GM13976 (cell line): ENCODE measurements at regions not wholly inside any gene's neighbourhood (a gene's known extent, or its start where the extent isn't known, plus 50 kb on each side); places are given as distances from the start of the nearest gene placed in this dataset.
A peak's percentile ranks its signal among the peaks of the same experiment; 100 is the strongest.
"Not testable (repeated sequence)": the region's sequence is repeated elsewhere in the genome, so short reads cannot be mapped to it uniquely, and the experiment has no call there.

Experiments used
- DNase-seq: peaks from one replicate; pipeline ENCODE4 v3.0.0; 2012; ENCODE audit warnings: low spot score
- CTCF ChIP-seq: IDR thresholded peaks from 2 replicates; pipeline ENCODE4 v1.5.1; 2012; ENCODE audit warnings: borderline replicate concordance, mild to moderate bottlenecking; ENCODE audit not compliant: insufficient read depth; ENCODE audit errors: extremely low read depth, missing control alignments, control extremely low read depth
- in situ Hi-C: fragments of 300-500 bp; cut with MboI; formaldehyde crosslinking; loops from one replicate; pipeline ENCODE4 v1.12.0; 2022; ENCODE audit warnings: low sequenced_read_pairs, mixed read lengths, inconsistent platforms; ENCODE audit not compliant: unreplicated experiment

DNA sequence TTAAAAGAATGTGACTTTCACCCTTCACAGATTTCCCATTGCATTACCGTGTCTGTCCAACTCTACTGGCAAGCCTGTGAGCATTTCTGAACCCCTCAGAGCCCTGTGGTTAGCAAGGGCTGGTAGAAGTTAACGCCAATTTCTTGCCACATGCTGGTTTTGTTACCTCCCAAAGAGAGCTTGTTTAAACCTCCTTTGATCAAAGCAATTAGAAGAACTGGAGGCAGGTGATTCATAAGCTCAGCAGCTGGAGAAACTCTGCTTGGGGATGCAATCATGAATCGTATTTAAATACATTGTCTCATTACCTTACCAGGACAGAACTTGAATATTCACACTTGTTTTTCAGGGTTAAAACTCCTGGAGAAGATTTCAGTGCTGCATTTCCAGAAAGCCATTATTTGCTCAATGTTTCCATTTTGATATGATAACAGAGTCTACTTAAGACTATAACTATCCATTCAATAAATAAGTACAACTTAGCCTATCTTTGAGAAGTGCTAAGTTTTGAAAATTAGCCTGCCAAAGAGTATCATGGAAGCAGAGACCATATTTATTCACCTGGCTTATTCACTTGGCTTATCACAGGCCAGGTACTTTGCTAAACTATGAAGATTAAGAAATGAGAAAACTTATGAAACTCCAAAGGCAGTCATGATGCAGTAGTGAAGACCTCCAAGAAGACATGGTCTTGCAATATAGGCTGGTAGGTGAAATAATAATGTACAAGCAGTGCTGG lies 292.8 kb downstream of the INSIG2 start:
- in situ Hi-C loops, result no loop called here
- no peak for TF ChIP-seq CTCF
- no peak for DNase-seq

DNA sequence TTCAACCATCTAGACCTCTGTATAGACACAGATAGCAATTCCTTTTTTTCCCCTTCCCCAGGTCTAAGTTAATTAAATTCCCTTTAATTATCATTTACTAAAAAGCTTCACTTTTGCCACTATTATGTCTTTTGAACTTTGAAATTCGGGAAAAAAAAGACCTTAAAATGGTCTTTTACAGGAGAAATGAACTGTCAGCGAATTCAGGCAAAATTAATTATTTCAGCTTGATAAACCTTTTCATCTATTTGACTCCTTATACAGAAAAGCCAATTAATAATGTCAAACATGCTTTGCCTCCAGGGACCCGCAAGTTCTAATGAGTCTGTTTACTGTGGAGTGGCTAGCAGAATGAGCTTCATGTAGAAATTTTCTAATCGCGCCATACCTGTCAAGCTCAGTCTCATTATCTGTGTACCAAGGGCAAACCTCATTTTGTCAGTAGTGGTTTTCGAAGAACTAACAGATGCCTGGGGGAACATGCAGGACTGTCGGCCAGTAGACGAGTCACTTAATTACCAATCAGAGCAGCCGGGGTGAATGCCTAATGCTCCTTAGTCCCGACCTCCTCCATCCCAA lies 287.7 kb downstream of the INSIG2 start:
- in situ Hi-C loops, result no loop called here
- DNase-seq, result no peak
- TF ChIP-seq CTCF, result no peak

DNA sequence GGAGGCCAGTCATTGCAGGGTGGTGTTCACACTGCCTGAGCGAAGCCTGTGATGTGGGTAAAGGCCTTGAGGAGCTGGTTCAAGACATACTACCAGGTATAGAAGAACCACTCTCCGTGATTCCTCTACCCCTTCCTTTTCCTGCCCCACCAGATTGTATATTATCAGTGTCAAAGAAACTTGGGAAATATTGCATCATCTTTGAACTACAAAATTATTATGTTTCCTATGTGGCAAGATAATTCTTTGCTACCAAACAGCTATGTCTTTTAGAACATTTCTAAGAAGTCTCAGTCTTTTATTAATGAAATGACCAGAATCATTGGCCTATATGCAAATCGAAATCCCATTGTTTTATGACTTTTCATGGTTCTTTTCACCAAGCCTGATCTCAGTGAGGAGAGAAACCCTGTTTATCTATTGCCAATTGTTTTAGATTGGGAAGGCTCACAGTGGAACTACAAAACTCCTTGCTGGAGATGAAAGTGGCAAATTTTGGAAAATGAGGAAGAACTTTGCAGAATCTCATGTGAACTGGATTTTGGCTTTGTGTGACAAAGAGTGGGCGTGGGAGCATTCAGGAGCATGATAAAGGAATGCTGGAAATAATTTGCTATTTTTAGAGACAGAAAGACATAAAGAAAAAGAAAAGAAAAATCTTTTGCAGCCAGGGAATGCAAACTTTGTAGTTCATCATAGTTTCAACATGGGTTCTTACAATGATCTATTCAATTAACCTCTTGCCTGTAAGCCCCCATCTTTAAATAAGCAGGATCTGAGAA lies 286.9 kb downstream of the INSIG2 start:
- TF ChIP-seq CTCF, result no peak
- in situ Hi-C loops, result no loop called here
- DNase-seq, result no peak

- in situ Hi-C loops, result no loop called here
- DNase-seq, result no peak
- no peak for TF ChIP-seq CTCF
Observed at GRCh38 chr2:118372886-118373830, 284.9 kb downstream of the INSIG2 start.

DNA sequence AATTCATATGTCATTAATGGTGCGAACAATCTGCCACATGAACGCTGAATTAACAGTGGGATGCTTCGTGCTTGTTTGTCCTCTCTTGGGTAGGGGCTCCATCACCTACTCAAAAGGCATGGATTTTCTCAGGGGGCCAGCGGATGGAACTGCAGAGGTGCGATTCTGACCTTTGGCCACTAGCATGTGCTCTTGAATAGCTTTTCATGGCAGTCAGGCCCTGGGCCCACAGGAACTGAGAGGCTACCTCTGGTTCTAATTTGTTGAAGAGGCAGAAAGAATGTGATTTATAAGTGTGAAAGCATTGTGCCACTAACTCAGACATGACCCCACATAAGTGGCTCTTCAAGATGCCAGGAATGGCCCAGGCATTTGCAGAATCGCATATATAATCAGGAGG lies 283.2 kb downstream of the INSIG2 start:
- peak; percentile 17 for DNase-seq
- in situ Hi-C loops, result no loop called here

DNA sequence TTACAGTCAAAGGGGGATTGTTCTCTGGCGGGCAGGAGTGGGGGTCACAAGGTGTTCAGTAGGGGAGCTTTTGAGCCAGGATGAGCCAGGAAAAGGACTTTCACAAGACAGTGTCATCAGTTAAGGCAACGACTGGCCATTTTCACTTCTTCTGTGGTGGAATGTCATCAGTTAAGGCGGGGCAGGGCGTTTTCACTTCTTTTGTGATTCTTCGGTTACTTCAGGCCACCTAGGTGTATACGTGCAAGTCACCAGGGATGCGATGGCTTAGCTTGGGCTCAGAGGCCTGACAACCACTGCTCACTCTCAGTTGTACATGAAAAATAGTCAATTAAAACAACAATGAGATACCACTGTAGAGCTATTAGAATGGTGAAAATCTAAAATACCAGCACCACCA lies 281.2 kb downstream of the INSIG2 start:
- DNase-seq, in situ Hi-C loops: not testable (repeated sequence)

More for the DNA sequence above, 283.2 kb downstream of the INSIG2 start:
- peak; percentile 27 for TF ChIP-seq CTCF

DNA sequence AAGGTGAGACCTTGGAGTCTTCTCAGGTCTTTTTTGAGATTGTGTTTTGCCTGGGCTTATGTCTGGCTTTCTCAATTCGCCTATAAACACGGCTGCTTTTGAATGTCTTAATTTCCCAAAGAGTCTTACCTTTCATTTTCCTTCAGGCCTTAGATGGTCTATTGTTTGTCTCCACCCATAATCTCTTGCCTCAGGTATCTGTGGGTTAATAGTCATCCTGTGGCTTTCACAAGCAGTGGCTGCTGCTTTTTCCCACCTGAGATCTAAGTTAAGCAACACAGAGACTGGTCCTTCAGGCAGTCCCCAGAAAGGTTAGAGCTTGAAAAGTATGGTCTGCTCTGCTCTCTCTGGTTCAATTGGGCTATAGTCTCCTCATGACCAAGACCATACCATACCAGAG lies 275.3 kb downstream of the INSIG2 start:
- TF ChIP-seq CTCF, result no peak
- DNase-seq, result no peak
- in situ Hi-C loops, result no loop called here
